HL-60 (cell line): ENCODE measurements at regions not wholly inside any gene's neighbourhood (a gene's known extent, or its start where the extent isn't known, plus 50 kb on each side); places are given as distances from the start of the nearest gene placed in this dataset.

Experiments
- CTCF ChIP-seq: IDR thresholded peaks from one replicate; pipeline ENCODE4 v1.5.1; 2011; ENCODE audit warnings: low read length, control low read depth, inconsistent platforms; ENCODE audit not compliant: insufficient read depth
- POLR2AphosphoS5 ChIP-seq: IDR thresholded peaks from 2 replicates; pipeline ENCODE4 v1.6.1; 2012; ENCODE audit warnings: low read depth
- REST ChIP-seq: IDR thresholded peaks from 2 replicates; pipeline ENCODE4 v1.6.1; 2012; ENCODE audit warnings: low read depth; ENCODE audit not compliant: insufficient replicate concordance
- SPI1 ChIP-seq: IDR thresholded peaks from 2 replicates; pipeline ENCODE4 v1.6.1; 2012; ENCODE audit warnings: low read depth, mild to moderate bottlenecking, borderline replicate concordance

- TF ChIP-seq REST = no peak
- TF ChIP-seq CTCF = no peak
- TF ChIP-seq POLR2AphosphoS5 = no peak
- no peak for TF ChIP-seq SPI1
Measured at GRCh38 chr13:47508527-47509228, 492.4 kb downstream of the SUCLA2 start.
